ENCODE measurements at regions not wholly inside any gene's neighbourhood (a gene's known extent, or its start where the extent isn't known, plus 50 kb on each side); places are given as distances from the start of the nearest gene placed in this dataset.
"Not testable (repeated sequence)": the region's sequence is repeated elsewhere in the genome, so short reads cannot be mapped to it uniquely, and the experiment has no call there.

DNA sequence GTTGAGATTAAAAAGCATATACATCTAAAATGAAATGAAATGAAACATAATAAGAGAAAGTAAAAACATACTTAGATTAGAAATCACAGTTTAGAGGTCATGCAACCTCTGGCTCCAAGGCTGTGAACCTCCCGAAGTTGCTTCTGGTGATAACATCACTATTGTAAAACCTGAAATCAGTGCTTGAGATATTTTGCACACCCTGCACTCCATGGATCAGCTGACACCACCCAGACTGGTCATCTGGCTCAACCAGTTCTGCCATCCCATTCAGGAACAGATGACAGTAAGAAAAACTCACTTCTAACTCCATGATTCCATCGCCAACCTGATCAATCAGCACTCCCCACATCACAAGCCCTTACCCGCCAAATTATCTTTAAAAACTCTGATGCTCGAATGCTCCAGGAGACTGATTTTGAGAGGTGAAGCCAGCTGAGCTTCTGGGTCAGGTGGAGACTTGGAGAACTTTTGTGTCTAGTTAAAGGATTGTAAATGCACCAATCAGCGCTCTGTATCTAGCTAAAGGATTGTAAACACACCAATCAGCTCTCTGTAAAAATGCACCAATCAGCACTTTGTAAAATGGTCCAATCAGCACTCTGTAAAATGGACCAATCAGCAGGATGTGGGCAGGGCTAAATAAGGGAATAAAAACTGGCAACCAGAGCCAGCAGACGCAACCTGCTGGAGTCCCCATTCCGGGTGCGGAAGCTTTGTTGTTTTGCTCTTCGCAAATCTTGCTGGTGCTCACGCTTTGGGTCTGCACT is 162.6 kb upstream of the MAGI2 start:
- no peak for DNase-seq

DNA sequence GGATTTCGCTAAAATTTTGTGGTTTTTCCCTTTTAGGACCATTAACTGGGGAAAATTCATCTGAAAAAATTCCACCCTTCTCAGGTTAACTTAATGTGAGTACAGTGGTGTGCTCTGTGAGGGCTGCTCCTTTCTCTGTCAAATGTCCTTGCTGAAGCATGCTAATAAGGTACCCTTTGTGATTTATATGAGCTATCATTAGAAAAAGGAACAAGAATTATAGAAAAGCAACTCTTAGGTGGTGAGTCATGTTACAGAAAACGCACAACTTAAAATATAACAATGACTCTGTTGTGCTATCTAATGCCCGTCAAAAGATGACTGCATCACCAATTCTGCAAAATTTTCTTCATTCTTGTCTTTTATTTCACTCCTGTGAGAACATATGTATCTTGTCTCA is 162.0 kb upstream of the MAGI2 start:
- DNase-seq: no peak

DNA sequence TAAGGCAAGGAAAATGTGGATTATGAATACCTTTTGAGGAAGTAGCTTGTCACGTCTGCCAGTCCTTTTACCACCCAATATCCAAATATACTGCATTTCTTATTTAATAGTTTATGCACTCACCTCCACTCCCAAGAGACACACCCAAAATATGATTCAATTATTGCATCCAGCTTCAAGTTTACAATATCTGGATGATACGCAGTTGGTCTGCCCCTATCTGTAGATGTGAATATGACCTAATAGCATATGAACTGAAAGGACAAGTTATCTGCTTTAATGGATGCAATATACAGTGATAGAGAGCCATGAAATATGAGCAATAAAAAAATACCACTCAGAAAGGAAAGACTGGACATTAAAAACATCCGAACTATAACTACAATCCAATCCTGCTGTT is 159.4 kb upstream of the MAGI2 start:
- no peak for DNase-seq

DNA sequence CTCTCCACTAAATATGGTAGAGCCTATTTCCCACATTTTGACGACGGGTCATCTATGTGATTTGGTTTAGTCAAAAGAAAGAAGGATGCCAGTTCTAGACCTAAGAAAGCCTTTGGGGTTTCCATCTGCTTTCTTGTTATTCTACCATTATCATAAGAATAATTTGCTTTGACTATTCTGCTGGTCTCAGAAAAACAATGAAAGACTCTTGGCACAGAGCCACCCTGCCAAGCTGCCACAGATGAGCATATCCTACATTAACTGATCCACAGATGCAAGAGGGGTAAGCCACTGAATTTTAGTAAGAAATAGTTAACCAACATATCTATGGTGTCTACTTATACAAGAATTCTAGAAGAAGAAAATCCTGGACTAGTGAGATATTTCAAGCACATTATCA is 158.6 kb upstream of the MAGI2 start:
- no peak for DNase-seq

DNA sequence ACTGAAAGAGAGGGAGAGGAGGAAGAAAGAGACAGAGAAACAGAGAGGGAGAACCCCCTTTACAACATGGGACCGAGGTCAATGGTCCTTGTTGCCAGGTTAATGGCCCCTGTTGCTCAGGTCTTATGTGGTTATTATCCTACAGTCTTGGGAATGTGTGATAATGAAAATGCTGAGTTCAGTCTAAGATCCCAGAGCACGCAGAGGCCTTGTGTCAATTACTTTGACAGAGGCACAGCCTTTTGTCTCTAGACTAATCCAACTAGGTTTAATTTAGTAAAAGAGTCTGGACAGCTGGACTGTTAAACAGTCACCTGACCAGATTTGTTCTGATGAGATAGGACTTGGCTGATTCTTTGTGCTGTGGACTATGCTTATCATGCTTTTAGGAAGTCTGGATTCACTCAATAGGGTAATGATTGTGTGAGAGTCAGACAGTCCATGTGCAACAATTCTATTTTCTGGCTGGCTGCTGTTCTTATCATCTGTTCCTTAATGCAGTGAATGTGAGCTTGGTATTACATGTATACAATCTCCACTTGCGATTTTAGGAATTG is 157.4 kb upstream of the MAGI2 start:
- no peak for DNase-seq

DNA sequence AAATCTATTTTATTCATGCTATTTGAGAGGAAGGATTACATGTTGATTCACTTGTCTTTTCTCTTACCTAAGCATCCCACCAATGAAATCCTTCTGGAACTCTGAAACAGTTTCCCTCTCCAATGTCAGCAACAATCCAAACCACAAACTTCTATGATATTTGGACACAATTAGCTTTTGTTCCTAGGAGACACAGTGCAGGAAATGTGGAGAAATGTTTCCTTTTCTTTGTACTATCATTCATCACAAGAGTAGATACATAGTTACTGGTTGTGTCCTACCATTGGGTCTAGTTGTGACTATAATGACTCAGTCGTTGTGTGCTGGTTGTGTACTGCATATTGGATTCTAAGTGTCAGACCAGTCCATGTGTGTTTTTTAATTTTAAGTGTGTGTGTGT is 156.8 kb upstream of the MAGI2 start:
- no peak for DNase-seq

DNA sequence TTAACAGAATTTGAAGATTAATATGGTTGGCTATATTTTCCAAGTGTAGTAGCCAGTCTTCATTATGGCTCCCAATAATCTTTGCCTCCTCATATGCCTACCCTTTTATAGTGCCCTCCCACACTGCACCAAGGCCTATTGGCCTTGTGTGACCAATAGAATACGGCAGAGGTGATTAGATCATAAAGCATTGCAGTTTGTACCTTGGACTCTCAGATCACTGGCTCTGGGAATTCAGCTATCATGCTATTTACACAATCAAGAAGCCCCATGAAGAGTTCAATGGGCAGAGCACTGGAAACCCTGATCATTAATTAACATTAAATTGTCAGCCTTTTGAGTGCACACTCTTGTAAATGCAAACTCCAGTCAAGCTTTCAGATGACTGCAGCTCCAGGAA is 154.5 kb upstream of the MAGI2 start:
- no peak for DNase-seq

DNA sequence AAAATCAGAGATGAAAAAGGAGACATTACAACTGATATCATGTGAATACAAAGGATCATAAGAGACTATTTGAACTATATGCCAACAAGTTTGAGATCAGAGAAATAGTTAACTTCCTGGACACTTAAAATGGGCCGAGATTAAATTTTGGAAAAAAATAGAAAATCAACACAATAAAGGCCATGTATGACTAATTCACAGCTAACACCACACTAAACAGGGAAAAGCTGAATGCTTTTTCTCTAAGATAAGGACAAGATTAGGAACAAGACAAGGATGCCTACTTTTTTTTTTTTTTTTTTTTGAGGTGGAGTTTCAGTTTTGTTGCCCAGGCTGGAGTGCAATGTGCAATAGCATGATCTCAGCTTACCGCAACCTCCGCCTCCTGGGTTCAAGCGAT is 151.4 kb upstream of the MAGI2 start:
- no peak for DNase-seq

DNA sequence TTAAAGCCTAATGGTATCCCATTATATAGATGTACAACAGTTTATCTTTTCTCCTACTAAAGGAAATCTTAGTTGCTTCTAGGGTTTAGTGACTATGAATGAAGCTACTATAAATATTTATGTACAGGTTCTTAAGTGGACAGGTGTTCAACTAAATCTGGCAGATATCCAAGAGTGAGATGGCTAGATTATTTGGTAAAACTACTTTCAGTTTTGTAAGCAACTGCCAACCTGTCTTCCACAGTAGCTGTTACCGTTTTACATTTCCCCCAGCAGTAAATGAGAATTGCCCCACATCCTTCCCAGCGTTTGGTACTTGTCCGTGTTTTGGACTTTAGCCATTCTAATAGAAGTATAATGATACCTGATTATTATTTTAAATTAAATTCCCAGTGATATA is 144.9 kb upstream of the MAGI2 start:
- no peak for DNase-seq

DNA sequence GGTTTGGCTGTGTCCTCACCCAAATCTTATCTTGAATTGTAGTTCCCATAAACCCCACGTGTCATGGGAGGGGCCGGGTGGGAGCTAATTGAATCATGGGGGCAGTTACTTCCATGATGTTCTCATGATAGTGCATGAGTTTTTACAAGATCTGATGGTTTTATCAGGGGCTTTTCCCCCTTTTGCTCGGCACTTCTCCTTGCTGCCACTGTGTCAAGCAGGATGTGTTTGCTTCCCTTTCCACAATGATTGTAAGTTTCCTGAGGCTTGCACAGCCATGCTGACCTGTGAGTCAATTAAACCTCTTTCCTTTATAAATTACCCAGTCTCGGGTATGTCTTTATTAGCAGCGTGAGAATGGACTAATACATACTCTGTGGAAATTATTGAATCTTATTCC is 141.2 kb upstream of the MAGI2 start:
- not testable (repeated sequence) for DNase-seq

DNA sequence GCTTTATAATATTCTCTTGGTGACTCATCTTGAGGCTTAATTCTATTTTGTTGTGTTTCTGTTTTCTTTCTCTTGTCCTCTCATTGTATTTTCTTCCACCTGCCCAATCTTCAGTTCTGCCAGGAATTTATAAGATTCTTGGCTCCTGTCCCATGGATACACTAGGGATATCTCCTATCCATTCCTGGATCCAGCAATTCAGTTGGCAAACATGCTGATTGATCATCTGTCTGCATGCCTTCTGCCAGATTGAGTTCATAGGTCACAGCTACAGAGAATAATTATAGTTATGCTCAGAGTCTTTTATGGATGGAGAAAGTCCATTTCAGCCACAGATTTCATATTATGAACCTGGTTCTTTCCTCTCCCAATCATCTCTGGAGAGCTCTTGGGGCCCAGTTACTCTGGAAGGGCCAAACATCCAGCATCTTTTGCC is 140.4 kb upstream of the MAGI2 start:
- no peak for DNase-seq

DNA sequence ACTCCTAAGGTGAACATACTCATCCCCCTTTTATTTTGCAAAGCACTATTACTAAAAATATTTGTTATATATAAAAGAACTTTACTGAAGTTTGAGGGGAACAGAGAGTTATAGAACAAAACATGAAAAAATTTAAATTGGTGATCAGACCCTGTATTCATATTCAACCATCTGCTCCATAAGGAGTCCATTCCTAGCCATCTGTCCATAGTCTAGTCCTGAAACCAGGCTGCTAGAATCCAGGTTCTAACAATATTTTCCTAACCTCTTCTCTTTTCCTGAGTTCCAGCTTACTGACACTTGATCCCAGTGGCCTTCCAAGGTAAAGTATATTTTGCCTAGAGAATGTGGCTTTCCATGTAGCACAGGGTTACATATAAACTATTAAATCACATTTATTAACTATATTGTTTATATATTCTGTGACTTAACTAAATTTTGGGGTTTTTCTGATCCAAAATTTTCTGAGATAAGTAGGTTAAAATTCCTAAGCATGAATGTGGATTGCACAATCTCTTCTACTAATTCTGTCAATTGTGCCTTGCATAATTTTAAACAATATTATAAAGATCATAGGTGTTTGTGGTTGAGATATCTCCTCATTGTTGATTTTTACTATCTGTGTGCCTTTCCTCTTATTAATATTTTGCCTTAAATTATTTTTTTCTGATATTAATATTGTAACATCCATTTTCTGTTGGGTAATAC is 137.6 kb upstream of the MAGI2 start:
- no peak for DNase-seq

DNA sequence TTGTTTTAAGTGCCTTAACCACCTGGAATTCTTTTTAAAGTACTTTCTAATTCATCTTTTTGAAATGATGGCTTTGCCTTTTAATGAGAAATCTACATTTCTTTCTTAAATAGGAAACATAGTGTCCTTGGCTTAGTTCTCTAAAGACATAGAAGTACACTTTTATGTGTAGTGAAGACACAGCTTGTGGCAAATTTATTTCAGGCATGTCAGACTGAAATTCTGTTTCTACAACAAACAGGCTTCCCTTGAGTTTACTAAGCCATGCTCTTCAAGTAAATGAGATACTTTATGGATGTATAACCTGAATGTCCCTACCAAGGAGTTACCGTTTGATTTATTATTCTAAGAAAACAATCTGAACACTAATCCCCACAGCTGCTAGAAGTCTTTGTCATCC is 136.9 kb upstream of the MAGI2 start:
- DNase-seq: no peak

DNA sequence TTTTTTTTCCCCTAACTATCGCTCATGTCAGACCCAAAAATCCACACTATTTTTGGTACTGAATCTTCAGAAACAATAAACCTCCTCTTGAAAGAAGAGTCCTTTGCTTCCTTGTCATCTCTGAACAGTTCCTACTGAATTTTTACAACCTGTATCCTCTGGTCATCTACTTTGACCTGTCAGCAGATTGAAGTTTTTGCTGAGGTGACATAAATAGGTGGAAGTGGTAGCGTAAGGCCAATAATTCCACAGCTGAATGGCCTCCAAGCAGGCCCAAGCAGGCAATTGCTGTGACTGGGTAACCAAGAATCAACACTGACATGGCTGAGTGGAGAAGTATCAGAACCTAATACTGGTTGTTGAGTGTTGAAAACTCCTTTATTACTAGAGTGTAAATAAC is 117.4 kb upstream of the MAGI2 start:
- no peak for DNase-seq

DNA sequence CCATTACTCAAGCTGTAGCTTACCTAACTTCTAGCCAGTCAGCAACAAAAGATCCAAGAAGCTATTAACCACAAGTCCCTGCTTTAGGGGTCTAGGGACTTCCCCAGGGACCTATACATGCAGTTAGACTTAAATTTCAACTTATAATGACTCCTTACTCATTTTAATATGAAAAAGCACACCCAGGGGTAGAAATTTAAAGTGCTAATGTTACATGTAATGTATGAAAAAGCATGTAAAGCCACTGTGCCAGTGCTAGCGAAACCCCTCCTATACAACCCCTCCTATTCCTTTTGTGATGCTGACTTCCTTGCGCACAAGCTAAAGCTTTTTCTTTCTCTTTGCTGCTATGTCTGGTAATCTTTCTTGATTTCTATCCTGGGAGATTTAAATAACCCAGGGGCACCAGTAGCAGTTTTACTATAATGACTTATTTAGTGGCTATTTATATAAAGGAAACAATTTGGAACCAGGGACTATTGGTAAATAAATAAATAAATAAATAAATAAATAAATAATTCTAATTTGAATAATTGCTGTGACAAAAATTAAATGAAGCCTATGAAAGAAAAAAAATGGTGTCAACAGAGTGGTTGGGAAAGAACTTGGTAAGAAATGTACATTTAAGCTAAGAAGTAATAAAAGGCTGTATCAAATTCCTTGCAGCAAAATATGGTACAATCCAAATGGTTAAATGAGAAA is 110.5 kb upstream of the MAGI2 start:
- DNase-seq: no peak

DNA sequence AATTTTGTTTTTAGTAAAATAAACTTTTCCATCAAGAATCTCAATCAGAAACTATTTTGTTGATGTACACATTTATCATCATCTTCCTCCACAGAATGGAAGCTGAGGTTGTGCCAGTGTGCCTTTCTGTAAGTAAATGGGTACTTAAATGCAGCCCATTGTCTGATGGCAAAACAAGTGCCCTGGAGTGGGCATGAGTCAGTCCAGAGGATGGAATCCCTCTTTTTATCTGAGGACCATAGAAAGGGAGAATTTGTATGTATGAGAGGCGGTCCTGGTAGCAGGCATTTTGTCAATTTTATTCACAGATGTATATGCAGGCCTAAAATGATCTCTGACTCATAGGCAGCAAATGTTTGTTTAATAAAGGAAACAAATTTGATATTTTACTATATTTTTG is 102.1 kb upstream of the MAGI2 start:
- no peak for DNase-seq

DNA sequence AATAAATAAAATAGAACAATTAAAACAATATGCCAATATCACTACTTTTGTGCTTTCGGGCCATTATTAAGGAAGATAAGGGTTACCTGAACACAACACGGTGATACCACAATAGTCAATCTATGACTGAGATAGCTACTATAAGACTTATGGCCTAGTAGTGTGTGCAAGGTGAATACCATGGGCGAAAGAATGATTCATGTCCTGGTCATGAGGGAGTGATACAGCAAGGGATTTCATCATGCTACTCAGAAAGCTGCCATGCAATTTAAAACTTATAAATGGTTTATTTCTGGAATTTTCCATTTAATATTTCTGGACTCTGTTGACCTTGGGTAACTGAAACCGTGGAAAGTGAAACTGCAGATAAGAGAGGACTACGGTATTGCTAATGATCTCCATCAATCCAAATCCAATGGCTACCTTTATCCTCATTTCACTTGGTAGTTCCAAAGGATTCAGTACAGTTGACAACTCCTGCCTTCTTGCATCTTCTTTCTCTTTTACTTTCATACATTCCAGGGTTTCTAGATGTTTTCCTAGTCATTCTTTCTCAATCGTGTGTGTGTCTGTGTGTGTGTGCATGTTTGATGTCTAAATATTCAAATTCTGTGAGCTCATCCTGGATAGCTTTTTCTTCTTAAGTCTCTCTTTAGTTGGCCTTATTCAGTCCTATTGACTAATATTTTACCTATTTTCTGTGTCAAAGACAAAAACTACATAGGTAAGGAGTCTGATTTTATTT is 100.5 kb upstream of the MAGI2 start:
- no peak for DNase-seq

DNA sequence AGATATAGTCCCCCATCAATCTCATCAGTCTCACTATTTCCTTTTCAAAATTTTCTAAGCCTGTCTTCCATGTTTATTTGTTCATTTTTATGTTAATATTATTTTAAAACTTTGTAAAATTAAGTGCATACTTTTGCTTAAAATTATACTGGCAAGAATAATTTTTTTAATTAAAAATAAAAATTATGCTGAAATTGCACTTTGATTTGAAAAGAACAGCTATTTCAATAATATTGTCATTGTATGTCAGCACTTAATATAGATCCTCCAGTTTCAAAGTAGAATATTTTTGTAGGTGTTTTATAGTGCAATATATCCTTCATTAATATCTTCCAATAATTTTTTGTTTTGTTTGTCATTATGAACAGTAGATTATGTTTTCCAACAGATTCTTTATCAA is 99.0 kb upstream of the MAGI2 start:
- DNase-seq: no peak

DNA sequence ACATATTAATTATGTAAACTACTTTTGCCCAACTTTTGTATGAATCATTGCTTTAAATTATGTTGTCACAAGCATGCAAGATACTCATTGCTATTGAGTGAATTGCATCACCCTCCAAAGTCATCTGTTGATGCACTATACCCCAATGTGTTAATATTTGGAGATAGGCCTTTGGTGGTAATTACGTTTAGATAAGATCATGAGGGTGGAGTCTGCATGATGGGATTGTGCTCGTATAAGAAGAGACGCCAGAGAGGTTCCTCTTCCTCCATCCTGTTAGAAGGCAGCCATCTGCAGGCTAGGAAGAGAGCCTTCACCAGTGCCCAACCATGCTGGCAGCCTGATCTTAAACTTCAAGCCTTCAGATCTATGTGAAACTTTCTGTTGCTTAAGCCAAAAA is 95.3 kb upstream of the MAGI2 start:
- no peak for DNase-seq

DNA sequence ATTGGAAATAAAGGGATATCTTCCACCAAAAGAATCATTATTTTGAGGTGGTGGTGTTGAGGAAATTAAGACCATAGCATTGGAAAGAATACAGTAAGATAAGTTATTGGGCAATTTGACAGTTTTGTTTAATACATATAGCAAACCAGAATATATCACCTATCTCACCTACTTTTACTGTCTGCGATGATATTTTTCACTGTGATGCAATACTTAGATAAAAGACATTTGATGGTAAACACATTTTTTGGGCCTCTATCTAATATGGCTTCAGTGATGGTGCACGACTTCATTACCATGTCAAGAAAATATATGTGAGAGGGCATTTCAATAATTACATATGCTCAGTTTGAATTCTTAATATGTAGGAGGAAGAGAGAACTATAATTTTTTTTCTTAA is 93.7 kb upstream of the MAGI2 start:
- DNase-seq: no peak

DNA sequence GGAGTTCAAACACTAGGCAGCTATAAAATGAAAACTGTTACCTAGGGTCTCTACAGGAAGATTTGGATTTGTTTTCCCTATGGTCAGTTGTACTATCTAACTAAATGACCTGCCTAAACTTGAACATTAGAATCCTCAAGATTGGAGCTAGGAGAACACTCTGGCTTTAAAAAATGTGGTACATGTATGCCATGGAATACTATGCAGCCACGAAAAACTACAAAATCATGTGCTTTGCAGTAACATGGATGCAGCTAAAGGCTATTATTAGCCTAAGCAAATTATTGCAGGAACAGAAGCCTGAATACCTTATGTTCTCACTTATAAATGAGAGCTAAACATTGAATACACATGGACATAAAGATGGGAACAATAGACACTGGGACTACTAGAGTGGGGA is 87.1 kb upstream of the MAGI2 start:
- no peak for DNase-seq

DNA sequence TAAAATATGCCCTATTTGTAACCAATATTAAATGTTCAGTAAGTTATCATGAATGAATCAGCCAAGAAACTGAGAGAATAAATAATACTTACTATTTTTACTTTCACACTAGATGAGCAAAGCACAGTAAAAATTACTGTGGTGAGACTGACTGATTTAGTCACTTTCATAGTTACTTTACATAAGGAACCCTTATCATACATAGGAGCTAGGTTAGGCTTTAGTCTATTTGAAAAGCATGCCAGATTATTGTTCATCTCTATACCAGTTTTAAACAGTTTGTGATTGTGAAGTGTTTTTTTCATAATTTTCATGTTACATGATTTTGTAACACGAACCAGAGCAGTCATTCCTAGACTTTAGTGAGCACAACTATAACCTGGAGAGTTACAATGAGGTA is 80.7 kb upstream of the MAGI2 start:
- no peak for DNase-seq
